ENCODE measurements at regions not wholly inside any gene's neighbourhood (a gene's known extent, or its start where the extent isn't known, plus 50 kb on each side); places are given as distances from the start of the nearest gene placed in this dataset.
A peak's percentile ranks its signal among the peaks of the same experiment; 100 is the strongest.
"Not testable (repeated sequence)": the region's sequence is repeated elsewhere in the genome, so short reads cannot be mapped to it uniquely, and the experiment has no call there.

DNA sequence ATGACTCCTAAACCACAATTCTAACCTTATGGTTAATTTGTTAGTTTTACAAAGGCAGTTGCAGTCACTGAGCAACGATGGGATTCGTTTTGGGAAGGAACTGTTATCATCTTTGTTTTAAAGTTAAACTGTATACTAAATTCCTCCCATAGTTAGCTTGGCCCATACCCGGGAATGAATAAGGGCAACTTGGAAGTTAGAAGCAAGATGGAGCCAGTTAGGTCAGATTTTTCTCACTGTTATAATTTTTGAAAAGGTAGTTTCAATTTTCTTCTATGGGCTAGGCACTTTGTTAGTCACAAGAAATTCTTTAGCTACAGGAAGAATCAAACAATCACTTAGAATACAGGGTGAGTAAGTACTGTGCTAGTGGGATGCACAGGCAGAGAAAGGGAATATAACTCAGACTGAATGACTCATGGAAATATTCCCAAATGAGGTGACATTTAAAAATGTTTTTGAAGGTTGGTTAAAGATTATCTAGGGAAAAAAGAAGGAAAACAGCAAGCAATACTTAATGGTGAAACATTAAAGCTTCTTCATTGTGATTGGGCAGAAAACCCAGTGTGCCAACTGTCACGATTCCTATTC is 153.6 kb downstream of the MAGEB17 start:
- peak; percentile 19 for DNase-seq (ENCODE audit: low read depth)

DNA sequence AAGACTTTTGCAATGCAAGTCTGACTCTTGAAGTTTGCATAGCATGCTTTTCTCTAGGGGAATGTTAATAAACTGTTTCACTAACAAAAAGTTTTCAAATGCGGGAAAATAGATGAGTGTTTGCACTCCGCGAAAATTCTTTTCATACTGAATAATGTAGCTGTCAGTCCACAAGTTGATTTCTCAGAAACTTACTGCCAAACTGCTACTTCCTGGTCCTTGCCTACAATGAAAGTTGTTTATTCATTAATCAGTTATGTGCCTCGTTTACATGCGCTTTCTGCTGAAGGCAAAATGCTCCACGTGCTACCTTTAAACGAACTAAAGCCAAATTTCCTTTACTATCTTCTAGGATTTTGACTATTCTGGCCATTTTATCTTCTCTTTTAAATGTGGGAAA is 166.2 kb downstream of the MAGEB17 start:
- DNase-seq (ENCODE audit: low read depth) = no peak

DNA sequence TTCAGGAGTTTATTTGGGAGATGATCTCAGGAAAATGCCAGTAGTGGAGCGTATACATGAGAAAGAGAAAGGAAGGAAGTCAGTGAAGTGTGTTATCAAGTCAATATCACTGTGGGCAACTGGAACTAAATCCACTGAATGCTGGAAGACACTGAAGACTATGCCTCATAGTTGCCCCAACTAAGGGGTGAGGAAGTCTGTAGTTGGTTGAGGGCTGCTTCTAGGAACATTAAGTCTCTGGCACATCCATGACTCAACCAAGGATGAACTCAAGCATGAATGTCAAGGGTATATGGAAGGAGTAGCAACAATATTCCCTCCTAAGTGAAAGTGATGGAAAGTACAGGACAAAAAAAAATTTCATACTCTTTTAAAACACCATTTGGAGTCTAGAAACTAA is 167.9 kb downstream of the MAGEB17 start:
- no peak for DNase-seq (ENCODE audit: low read depth)

DNA sequence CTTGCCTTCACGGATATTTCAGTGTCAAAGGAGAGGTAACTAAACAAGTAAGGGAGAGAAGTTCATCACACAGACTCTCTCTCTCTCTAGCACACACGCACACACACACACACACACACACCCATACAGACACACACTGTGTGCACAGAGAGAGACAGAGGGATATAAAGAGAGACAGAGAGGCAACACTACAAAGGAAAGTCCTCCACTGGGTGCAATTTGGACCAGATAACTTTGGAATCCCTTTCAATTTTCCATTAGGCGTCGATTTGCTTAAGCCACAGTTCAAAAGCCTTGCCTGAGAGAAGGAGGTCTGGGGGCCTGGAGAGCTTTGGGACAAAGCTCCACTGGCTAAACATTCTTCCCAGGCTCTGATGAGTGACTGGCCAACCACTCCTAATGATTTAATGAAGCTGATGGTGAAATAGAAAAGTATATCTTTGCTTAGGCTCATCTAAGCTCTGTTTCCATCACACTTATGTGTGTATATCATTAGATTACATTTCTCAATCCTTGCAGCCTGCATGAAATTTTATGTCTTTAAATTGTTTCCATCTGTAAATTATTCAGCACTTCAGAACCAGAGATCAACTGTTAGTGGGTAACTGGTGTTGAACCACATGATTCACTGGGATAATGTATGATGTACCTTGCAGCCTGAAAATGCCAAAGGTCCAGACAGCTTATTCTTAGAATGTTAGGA is 180.8 kb downstream of the MAGEB17 start:
- DNase-seq (ENCODE audit: low read depth) = no peak

DNA sequence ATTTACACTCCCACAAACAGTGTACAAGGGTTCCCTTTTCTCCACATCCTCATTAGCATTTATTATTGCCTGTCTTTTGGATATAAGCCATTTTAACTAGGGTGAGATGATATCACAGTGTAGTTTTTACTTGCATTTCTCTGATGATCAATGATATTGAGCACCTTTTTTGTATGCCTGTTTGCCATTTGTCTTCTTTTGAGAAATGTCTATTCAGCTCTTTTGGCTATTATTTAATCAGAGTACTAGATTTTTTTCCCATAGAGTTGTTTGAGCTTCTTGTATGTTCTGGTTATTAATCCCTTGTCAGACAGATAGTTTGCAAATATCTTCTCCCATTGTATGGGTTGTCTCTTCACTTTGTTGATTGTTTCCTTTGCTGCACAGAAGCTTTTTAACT is 190.6 kb downstream of the MAGEB17 start:
- no peak for DNase-seq (ENCODE audit: low read depth)

DNA sequence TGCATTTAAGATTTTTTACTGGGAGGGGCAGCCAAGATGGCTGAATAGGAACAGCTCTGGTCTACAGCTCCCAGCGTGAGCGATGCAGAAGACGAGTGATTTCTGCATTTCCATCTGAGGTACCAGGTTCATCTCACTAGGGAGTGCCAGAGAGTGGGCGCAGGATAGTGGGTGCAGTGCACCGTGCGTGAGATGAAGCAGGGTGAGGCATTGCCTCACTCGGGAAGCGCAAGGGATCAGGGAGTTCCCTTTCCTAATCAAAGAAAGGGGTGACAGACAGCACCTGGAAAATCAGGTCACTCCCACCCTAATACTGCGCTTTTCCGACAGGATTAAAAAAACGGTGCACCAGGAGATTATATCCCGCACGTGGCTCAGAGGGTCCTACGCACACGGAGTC is 192.8 kb downstream of the MAGEB17 start:
- DNase-seq (ENCODE audit: low read depth) = not testable (repeated sequence)

DNA sequence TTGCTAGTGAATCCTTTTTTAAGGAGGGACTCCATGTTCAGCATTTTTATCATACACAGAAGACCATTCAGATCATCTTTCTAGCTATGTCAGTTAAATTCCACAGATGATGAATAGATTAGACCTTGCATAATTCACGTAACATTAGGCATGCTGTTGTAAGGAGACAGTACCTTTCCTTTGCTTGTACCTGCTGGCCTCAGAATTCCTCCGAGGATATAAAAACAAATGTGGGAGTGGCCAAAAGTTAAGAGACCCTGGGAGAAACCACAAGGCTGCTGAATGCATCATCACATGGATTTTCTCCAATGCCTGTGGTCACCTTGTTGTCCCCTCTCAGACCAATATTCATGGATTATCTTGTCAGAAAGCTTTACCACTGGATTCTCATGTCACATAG is 201.4 kb downstream of the MAGEB17 start:
- no peak for DNase-seq (ENCODE audit: low read depth)

DNA sequence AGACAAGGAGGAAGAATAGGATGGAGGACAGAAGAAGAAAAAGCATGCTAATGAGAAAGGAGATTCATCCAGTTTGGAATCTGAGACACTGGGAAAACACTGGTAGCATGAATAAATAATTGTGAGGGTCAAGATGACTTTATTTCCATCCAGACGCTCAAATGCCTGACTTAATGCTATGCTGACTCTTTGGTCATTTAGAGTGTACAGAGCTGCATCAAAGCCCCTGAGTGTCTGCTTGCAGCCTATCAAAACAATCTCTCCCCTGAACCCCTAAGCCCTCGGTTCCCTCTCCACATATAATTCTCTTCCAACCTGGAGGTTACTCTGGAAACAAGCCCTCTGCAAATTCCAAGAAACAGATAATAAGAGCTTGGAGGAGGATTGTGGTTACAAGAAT is 208.8 kb downstream of the MAGEB17 start:
- DNase-seq (ENCODE audit: low read depth) = no peak

DNA sequence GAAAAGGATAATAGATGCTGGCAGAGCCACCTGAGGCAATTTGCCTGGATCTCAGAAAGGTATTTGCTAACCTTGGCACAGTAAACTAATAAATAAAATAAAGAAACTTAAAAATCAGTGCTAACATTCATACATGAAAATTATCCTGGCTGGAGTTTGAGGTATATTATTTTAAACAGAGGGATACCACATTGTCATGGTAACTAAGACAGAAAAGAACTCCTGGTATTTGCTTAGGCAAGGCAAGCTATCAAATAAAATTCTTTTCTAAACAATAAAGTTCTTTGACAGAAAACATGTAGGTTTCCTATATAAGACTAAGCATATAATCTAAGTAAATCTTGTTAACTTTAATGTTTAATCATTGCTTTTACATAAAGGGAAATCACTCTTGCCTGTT is 218.8 kb downstream of the MAGEB17 start:
- no peak for DNase-seq (ENCODE audit: low read depth)

DNA sequence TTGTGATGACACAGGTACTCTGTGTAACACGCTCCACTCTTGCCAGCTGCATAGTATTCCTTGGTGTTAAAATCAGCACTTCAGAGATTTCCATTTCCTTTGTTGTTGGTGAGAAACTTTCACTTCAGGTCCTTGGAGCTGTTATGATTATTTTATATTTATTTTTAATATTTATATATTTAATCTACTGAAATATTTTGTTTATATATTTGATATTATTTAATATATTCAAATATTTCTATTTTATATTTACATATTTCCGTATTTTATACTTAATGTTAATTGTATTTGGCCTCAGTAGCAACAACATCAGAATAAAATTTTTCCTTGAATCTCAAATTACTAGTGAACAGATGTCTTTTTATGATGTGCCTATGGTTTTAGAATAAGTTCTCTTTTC is 225.3 kb downstream of the MAGEB17 start:
- DNase-seq (ENCODE audit: low read depth) = no peak

DNA sequence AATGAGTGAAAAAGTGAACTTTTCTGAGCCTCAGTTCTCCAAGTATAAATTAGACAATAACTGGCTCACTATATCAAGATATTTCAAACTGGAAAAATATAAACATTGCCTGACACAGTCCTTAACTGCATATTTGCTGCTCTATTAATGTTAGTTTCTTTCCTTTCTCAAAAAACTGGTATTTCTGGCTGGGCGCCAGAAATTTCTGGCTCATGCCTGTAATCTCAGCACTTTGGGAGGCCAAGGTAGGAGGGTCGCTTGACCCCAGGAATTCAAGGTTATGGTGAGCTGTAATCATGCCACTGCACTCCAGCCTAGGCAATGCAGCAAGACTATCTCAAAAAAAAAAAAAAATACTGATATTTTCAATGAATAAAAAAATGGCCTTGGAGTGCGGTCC is 227.0 kb downstream of the MAGEB17 start:
- no peak for DNase-seq (ENCODE audit: low read depth)

DNA sequence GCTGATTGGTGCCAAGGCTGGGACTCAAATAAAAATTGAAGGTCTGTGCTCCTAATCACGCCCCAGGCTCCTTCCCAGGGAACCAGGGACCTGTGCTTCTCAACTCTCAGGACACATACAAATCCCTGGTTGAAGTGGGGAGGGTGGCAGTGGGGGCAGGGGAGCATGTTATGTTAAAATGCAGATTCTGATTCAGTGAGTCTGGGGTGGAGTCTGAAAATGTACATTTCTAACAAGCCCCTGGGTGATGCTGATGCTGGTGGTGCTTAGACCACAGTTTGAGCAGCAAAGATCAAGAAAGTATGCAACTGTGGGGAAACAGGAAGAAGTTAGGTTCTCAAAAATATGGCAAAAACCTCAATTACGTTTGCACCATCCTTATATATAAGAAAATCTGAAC is 236.5 kb downstream of the MAGEB17 start:
- DNase-seq (ENCODE audit: low read depth) = no peak

DNA sequence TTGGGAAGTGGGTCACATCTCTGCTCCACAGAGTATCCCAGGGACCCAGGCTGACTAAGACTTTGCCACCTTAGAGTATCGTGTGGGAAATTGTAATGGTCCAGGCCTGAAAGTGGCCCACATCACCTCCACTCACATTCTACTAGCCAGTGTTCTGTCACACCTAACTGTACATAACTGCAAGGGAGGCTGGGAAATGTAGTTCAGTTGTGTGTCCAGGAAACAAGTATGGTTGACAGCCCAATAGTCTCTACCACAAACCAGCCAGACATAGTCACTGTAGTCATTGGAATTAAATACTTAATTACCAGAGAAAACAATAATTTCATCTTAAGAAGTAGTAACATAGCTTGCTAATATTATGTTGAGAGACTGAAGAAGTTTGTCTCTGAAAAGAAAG is 233.4 kb upstream of the S100G start:
- DNase-seq (ENCODE audit: low read depth) = no peak

DNA sequence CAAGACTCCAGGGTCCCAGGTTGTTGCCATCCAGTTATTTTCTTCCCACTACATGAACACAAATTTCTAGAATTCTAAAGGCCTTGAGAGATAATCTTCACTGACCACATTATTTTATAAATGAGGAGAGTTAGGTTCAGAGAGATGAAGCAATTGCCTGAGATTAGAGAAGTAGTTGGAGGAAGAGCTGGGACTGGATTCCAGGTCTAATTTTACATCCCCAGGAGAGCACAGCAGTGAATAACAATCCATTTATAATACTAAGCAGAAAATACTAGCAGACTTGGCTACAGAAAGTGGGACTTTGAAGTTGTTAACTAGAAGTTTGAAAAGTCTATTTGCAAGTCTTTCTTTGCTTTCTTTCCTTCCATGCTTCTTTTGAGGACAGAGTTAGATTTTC is 231.3 kb upstream of the S100G start:
- no peak for DNase-seq (ENCODE audit: low read depth)

DNA sequence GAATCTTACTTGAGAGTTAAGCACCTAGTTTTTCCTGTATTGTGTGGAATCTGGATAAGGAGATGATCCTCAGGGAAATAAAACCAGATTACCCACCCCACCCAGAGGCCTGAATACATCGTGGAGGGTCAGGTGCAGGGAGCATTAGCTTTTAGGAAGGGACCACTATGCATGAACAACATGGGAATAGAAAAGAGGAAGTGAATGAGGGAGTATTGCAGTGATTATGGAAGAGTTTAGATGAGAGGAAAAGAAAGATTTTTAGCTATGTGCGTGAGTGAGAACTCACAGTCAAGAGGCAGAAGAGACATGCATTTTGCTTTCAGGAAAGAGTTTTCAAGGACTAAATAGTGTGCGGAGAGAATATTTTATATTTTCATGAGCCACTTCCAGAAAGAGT is 222.3 kb upstream of the S100G start:
- no peak for DNase-seq (ENCODE audit: low read depth)

DNA sequence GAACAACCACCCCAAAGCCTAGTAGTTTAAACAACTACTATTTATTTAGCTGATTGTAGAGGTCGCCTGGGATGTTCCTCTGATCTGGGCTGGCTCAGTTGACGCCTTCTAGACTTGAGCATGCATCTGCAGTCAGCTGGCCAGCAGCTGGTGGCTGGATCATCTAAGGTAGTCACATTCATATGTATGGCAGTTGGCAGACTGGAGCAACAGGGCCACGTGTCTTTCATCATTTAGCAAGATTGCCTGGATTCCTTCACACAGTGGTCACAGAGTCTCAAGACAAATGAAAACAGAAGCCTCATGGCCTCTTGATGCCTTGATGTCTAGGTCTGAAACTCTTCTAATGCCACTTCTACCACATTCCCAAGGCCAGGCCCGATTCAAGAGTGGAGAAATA is 220.6 kb upstream of the S100G start:
- DNase-seq (ENCODE audit: low read depth) = no peak

DNA sequence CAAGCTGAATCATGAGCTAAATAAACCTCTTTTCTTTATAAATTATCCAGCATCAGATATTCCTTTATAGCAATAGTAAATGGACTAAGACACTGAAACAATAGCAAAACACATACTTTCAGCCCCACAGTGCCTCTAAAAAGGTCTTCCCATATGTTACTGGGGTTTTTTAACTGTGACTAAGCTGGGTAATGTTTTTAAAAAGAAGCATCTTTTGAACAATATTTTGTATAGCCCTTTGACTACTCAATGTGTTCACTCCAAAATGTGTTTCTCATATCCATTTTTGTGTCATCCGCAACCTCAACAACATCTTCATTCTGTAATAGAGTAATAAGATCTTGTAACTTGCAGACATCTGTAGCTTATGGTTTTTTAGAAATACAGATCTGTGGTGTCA is 218.7 kb upstream of the S100G start:
- DNase-seq (ENCODE audit: low read depth) = no peak

DNA sequence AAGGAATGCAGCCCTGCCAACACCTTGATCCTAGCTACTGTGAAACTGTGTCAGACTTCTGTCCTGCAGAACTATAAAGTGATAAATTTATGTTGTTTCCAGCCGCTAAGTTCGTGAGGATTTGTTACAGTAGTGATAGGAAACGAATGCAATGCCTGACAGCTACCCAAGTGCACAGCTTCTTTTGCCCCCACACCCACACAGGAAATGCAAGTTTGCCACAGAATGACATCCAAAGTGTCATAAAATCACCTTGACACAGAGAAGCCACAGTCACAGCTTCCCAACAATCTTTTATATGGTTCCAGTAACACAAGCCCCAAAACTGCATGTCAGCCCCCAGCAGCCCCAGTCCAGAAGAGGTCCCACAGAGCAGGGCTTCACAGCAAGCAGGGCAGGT is 216.9 kb upstream of the S100G start:
- DNase-seq (ENCODE audit: low read depth) = no peak

DNA sequence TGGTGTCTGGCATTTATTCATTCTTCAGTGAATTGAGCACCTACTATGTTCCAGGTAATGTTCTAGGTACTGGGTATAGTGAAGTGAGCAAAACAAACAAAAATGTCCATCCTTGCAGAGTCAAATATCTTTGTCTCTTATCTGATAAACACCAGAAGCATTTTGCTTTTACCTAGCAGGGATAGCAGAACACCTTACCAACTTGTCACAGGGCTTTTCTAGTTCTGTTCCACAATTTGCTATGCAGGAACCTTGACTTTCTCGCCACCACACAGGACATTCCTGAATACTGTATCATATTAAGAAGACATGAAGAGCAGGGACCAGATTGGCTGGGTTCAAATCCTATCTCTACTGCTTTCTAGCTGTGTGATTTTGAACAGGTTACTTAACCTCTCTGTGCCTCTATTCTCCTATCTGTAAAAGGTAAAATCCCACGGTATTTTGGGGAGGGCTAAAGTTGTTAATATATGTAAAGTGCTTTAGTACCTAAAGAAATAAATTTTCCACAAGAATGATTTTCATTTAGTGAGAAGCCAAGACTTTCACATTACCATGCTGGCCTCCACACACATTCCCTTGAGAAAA is 214.5 kb upstream of the S100G start:
- no peak for DNase-seq (ENCODE audit: low read depth)

DNA sequence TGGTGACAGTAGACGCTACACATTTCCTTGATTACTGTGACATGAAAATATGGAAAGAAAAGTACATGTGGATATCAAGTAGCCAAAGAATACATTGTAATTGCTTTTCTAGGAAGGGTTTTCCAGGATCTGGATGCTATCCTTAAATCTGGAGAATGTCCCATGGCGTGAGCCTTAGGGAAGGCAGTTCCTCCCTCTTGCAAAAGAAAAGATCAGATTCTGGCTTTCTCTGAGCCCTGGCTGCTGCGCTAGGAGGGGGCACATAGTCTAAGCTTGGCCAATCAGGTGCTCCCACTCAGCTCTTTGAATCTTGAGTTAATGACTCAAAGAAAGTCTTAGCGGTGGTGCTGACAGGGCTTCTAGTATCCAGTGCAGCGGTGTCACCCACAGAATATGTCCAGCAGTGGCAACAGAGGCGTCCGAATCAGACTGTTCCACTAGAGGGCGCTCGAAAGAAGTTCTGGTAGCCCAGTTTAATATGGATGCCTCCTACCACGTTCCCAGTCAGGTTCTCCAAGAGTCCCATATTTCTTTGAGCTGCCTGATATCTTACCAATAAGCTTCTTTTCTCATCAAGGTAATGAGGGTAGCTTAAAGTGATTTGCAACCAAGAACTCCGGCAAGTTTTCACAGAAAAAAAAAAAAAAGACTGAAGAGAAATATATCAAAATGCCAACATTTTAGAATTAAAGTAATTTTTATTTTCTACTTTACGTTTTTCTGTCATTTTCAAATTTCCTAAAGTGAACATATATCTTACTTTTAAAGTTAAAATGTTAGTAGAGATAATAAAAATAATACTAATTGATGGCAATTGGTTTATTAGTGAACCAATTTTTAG is 213.4 kb upstream of the S100G start:
- DNase-seq (ENCODE audit: low read depth) = no peak

DNA sequence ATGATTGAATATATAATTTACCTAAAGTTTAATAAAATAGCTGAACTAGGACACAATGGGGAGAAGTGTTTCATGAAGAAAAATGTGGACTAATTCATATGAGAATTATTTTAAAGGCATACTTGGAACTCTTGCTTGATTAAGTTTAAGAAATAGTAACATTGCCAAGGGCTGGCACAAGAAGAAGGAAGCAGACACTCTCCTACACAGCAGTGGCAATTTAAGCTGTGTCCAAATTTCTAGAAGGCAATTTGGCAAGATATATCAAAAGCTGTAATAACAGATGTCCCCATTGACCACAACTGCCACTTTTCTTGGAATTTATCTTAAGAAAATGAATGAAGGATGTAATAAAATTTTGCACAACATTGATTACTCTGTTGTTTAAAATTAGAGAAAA is 209.5 kb upstream of the S100G start:
- no peak for DNase-seq (ENCODE audit: low read depth)

DNA sequence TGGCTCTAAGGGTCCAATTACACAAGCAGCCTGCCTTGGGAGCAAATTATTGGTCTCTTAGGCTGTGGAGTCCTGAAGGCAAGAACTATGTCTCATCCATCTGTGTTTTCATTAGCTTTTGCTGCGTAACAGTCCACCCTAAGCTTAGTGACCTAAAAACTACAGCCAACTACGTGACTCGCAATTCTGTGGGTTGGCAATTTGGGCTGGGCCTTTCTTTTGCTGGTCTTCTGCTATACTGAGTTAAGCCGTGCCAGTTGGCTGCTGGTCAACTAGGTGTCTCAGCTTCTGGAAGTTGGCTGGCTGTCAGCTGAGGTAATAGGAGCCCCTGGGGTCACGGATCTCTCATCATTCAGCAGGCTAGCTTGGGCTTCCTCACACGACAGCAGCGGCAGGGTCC is 205.6 kb upstream of the S100G start:
- no peak for DNase-seq (ENCODE audit: low read depth)

DNA sequence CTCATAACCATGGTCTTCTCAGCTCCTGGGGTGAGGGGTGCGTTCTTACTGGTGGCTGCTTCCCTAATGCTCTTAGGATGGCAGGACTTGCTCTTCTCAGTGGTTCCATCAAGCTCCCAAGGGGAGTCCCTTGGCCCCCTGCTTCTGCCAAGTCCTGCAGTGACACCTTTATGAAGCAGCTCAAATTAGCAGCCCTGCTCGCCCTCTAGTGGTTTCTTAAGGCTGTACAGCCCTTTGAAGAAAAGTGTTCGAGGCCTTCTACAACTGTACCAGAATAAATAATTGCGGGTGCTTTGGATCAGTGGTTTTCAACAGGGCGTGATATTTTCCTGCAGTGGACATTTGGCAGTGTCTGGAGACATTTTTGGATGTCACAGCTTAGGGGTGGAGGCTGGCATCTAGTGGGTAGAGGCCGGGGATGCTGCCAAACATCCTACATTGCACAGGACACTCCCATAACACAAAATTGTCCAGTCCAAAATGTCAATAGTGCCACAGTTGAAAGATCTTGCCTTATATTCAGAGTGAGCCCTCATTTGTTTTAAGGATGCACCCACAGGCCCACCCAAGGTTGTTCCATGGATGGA is 204.7 kb upstream of the S100G start:
- DNase-seq (ENCODE audit: low read depth) = no peak

Data from non-pigmented ciliary epithelial cell (primary cell).